Type B pancreatic cell (in vitro differentiated cells): ENCODE measurements at regions not wholly inside any gene's neighbourhood (a gene's known extent, or its start where the extent isn't known, plus 50 kb on each side); places are given as distances from the start of the nearest gene placed in this dataset.

Experiments used
- DNase-seq: peaks from one replicate; pipeline ENCODE4 v3.0.0; 2021; ENCODE audit warnings: mixed read lengths; ENCODE audit not compliant: unreplicated experiment; ENCODE audit errors: extremely low spot score
- H3K27ac Mint-ChIP-seq: 2 replicates; pipeline ENCODE4 v1.8.0; 2021; ENCODE audit warnings: mild to moderate bottlenecking, mixed read lengths
- H3K27me3 Mint-ChIP-seq: 2 replicates; pipeline ENCODE4 v1.8.0; 2021; ENCODE audit warnings: mixed read lengths
- H3K36me3 Mint-ChIP-seq: 2 replicates; pipeline ENCODE4 v1.8.0; 2021; ENCODE audit warnings: mixed read lengths
- H3K4me1 Mint-ChIP-seq: one replicate; pipeline ENCODE4 v1.8.0; 2021; ENCODE audit warnings: mixed read lengths; ENCODE audit not compliant: unreplicated experiment
- H3K4me3 Mint-ChIP-seq: 2 replicates; pipeline ENCODE4 v1.8.0; 2021; ENCODE audit warnings: mild to moderate bottlenecking, mixed read lengths
- H3K9me3 Mint-ChIP-seq: 2 replicates; pipeline ENCODE4 v1.8.0; 2021; ENCODE audit warnings: mixed read lengths
- CTCF ChIP-seq: fragments of 200-600 bp; sonication (generic); conservative IDR thresholded peaks from 2 replicates; pipeline ENCODE4 v1.5.0; 2021; ENCODE audit warnings: antibody characterized with exemption, mild to moderate bottlenecking

- DNase-seq: no peak
- no peak for TF ChIP-seq CTCF
- H3K4me3 Mint-ChIP-seq: no peak overlapping the region
- H3K4me1 Mint-ChIP-seq: peaks cover 18% of the 10 kb centered on the region
- H3K27me3 Mint-ChIP-seq: peaks cover 3% of the 10 kb centered on the region
- no peaks in the 10 kb centered on the region for H3K9me3 Mint-ChIP-seq
- peaks cover 5% of the 10 kb centered on the region for H3K36me3 Mint-ChIP-seq
- no peak overlapping the region for H3K27ac Mint-ChIP-seq
Observed at GRCh38 chr4:147332091-147332490, 148.8 kb upstream of the EDNRA start.

DNA sequence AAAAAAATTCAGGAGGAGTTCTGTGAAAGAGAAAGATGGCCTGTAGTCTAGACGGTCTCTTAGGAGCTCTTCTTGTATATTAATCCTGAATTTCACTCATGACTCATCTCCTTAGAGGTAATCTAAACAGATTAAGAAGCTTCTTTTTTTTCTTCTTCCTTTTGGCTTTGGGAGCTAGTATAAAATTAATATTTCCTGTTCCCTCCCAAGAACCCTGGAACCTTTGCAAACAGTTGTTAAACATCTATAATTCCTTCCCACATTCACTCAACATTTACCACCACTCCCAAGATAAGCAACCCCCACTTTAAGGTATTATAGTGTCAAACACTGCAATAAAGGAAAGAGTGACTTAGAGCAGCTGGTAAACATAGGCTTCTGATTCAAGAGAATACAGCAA lies 146.4 kb upstream of the EDNRA start:
- H3K4me1 Mint-ChIP-seq: peaks cover 15% of the 10 kb centered on the region
- H3K4me3 Mint-ChIP-seq: no peak overlapping the region
- DNase-seq: no peak

GRCh38 chr4:147335183-147335582 lies 145.7 kb upstream of the EDNRA start:
- no peak for DNase-seq
- peaks cover 3% of the 10 kb centered on the region for H3K36me3 Mint-ChIP-seq
- peaks cover 2% of the 10 kb centered on the region for H3K27me3 Mint-ChIP-seq
- no peak overlapping the region for H3K27ac Mint-ChIP-seq
- no peak overlapping the region for H3K4me3 Mint-ChIP-seq
- H3K9me3 Mint-ChIP-seq: no peaks in the 10 kb centered on the region
- TF ChIP-seq CTCF: no peak
- H3K4me1 Mint-ChIP-seq: peaks cover 13% of the 10 kb centered on the region

More for the DNA sequence above, 146.4 kb upstream of the EDNRA start:
- Mint-ChIP-seq H3K27ac (no peak overlapping the region), H3K9me3 (no peaks in the 10 kb centered on the region), H3K27me3 (peaks cover 3% of the 10 kb centered on the region), H3K36me3 (peaks cover 5% of the 10 kb centered on the region)
- TF ChIP-seq CTCF: no peak

DNA sequence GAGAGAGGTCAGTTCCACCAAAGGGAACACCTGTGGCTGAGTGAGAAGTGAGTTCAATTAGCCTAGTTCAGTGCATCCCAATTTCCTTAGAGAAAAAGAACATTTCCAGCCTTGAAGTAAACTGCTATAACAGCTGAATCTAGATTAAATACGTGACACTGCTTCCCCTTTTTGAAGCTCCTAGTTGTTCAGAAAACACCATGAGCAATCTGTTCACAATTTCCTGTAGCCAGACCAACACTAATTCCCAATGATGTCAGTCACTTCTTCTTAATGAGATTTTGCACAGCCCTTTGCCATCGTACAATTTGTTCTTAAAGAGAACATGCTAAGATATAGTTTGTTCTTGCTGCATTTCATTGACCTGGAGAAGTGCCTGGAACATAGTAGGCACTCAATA lies 144.6 kb upstream of the EDNRA start:
- H3K4me3 Mint-ChIP-seq: no peak overlapping the region
- H3K27ac Mint-ChIP-seq: no peak overlapping the region
- peaks cover 14% of the 10 kb centered on the region for H3K4me1 Mint-ChIP-seq
- no peaks in the 10 kb centered on the region for H3K36me3 Mint-ChIP-seq
- no peak for TF ChIP-seq CTCF
- no peaks in the 10 kb centered on the region for H3K27me3 Mint-ChIP-seq
- no peak for DNase-seq
- H3K9me3 Mint-ChIP-seq: peaks cover 4% of the 10 kb centered on the region

GRCh38 chr4:147339100-147339499 lies 141.8 kb upstream of the EDNRA start:
- Mint-ChIP-seq H3K27me3 (no peaks in the 10 kb centered on the region), H3K27ac (no peak overlapping the region), H3K9me3 (peaks cover 4% of the 10 kb centered on the region), H3K36me3 (no peaks in the 10 kb centered on the region), H3K4me3 (no peak overlapping the region), H3K4me1 (peaks cover 5% of the 10 kb centered on the region)
- TF ChIP-seq CTCF: no peak
- no peak for DNase-seq

DNA sequence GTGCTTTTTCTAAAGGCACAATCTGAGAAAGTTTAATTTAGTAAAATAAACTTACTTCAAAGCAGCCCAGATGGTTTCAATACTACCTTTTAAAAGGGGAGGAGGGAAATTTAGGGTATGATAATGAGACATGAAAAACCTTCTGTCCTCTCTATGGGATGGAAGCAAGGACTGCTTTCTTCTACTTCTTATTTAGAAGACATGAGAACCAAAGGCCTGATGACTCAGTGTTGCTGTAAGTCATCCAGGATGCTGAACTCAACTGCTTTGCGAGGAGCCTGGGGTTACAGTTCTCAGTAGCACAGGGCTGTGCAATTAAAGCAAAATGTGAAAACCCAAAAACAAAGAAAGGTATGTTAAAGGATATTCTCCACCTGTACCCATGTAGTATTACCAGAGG lies 140.8 kb upstream of the EDNRA start:
- Mint-ChIP-seq H3K36me3 (no peaks in the 10 kb centered on the region), H3K27ac (no peak overlapping the region), H3K4me1 (peaks cover 5% of the 10 kb centered on the region), H3K4me3 (no peak overlapping the region), H3K27me3 (no peaks in the 10 kb centered on the region), H3K9me3 (peaks cover 4% of the 10 kb centered on the region)
- TF ChIP-seq CTCF: no peak
- no peak for DNase-seq
